Stimulated activated naive CD4-positive, alpha-beta T cell (primary cell): ENCODE measurements at regions not wholly inside any gene's neighbourhood (a gene's known extent, or its start where the extent isn't known, plus 50 kb on each side); places are given as distances from the start of the nearest gene placed in this dataset.
"Not testable (repeated sequence)": the region's sequence is repeated elsewhere in the genome, so short reads cannot be mapped to it uniquely, and the experiment has no call there.

Source experiments
- DNase-seq, 6 experiments: peaks; one replicate each; lab custom pipeline; 2025; lab: John Stamatoyannopoulos, UW

GRCh38 chr4:19520939-19521520 lies 730.7 kb upstream of the SLIT2 start:
- no peak for DNase-seq

- no peak for DNase-seq
These were observed 737.2 kb upstream of the SLIT2 start for GRCh38 chr4:19514276-19515070.

GRCh38 chr4:19512086-19512485 lies 739.6 kb upstream of the SLIT2 start:
- DNase-seq, result no peak

- DNase-seq, result no peak
These were observed 740.7 kb upstream of the SLIT2 start for GRCh38 chr4:19510993-19511392.

- DNase-seq, result no peak
These were observed 743.3 kb upstream of the SLIT2 start for GRCh38 chr4:19508442-19508841.

GRCh38 chr4:19497705-19498104 lies 754.0 kb upstream of the SLIT2 start:
- no peak for DNase-seq

- no peak for DNase-seq
These were observed 754.9 kb upstream of the SLIT2 start for GRCh38 chr4:19496756-19497155.

- no peak for DNase-seq
These were observed 756.7 kb upstream of the SLIT2 start for GRCh38 chr4:19494961-19495360.

- DNase-seq, result no peak
These were observed 759.1 kb upstream of the SLIT2 start for GRCh38 chr4:19492606-19493005.

- DNase-seq, result no peak
These were observed 765.3 kb upstream of the SLIT2 start for GRCh38 chr4:19486400-19486799.

GRCh38 chr4:19478791-19479190 lies 772.9 kb upstream of the SLIT2 start:
- no peak for DNase-seq

- no peak for DNase-seq
These were observed 778.1 kb upstream of the SLIT2 start for GRCh38 chr4:19473569-19473968.

GRCh38 chr4:19472666-19473065 lies 779.0 kb upstream of the SLIT2 start:
- DNase-seq, result no peak

- not testable (repeated sequence) for DNase-seq
These were observed 781.7 kb upstream of the SLIT2 start for GRCh38 chr4:19470001-19470400.

- DNase-seq, result no peak
These were observed 789.6 kb upstream of the SLIT2 start for GRCh38 chr4:19462117-19462516.

- DNase-seq, result no peak
These were observed 795.7 kb upstream of the SLIT2 start for GRCh38 chr4:19455850-19456602.

GRCh38 chr4:19455196-19455595 lies 796.5 kb upstream of the SLIT2 start:
- DNase-seq, result no peak

- no peak for DNase-seq
These were observed 813.5 kb upstream of the SLIT2 start for GRCh38 chr4:19438233-19438632.

- no peak for DNase-seq
These were observed 814.7 kb upstream of the SLIT2 start for GRCh38 chr4:19437008-19437407.

- DNase-seq, result no peak
These were observed 822.0 kb upstream of the SLIT2 start for GRCh38 chr4:19429684-19430083.

GRCh38 chr4:19425146-19425545 lies 826.6 kb upstream of the SLIT2 start:
- DNase-seq, result no peak

- DNase-seq, result no peak
These were observed 834.4 kb upstream of the SLIT2 start for GRCh38 chr4:19417256-19417655.

- no peak for DNase-seq
These were observed 835.6 kb upstream of the SLIT2 start for GRCh38 chr4:19416146-19416545.
